T-helper 1 cell (primary cell): ENCODE measurements at regions not wholly inside any gene's neighbourhood (a gene's known extent, or its start where the extent isn't known, plus 50 kb on each side); places are given as distances from the start of the nearest gene placed in this dataset.

Experiments
- DNase-seq, 5 donors: peaks; one replicate each; pipeline ENCODE4 v3.0.0-alpha.2; 2012 to 2020

DNA sequence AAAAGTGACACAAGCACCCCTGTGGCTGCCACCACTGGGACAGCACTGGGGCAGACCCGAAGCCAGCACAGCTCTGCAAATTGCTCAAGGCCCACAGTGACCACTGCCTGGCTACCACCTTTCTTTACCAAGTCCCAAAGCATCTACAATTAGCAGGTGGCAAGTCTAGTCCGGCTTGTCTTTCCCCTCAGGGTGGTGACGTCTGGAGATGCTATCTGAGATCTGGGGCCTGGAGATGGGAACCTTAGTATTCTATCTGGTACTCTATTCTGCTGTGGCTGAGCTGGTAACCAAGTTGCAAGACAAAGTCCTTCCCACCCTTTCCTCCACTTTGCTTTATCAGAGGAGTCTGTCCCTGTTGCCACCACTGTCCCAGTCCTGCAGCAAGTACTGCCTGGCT is 1010.1 kb upstream of the FLRT2 start:
- no peak for DNase-seq

DNA sequence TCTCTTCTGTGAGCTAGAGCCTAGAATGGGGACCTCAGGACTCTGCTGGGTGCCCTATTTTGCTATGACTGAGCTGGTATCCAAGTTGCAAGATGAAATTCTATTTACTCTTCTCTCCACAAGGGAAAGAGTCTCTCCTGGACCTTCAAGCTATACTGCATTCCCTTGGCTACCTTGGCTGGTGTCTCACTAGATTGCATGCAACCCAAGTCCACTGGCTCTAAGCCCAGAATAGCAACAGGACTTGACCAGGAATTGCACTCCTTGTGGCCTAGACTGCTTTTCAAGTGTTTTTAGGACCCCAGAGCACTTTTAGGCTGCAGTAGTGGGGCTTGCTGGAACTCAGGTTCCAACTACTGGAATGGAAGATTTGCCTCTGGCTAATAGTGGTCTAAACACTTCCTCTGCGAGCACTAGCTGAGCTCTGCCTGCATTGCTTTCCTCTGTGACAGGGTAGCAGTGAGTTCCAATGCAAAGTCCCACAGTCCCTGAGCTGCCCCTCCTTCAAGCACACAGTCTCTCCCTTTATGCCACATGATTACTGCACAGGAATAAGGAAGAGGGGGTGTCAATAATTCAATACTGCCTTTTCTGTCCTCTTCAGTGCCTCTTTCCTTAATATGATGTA is 1009.1 kb upstream of the FLRT2 start:
- no peak for DNase-seq

DNA sequence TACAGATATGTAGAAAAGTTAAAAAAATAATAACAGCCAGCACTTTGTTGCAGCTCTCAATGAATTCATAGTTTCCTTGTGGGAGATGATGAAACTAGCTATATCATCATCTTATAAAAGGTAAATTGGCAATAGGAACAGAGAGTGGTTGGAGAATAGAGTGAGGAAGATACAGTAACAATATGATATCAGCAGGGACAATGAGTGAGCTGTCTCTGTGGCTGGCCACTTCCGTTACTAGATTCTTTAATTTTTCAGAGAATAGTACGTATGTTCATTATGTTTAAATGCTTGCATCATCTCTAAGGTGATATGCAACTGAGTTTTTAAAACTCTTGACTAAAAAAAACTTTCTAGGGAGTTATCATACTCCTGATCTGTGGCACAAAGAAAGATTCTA is 1006.2 kb upstream of the FLRT2 start:
- DNase-seq: no peak

DNA sequence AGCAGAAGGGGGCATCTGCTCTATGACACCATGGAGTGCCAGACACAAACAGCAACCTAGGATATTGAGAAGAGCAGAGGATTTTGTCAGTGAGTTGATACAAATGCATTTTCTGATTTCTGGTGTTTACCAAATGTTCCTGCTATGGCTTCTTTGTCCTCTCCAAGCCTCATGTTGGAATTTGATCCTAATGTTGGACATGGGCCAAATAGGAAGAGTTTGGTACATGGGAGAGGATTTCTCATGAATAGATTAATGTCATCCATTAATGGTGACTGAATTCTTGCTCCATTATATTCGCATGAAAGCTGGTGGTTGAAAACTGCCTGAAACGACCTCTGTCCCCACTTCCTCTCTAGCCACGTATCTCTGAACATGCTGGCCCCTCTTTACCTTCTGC is 1002.2 kb upstream of the FLRT2 start:
- DNase-seq: no peak

DNA sequence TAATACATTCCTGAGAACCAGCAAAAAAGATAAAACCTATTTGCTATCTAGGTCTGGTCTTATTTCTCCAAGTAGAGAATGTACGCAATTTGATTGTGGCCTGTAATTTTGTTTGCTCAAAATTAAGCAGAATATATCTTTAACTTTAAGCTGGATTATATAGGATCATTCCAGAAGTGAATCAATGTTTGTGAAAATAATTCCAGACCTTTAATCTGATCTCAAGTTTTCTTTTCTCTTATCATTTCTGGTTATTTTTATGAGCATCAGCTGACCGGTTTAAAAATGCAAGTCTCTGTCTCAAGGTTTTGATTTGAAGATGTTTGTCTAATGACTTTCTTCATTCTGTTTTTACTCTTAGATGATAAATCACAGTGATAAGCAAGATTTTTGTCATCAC is 997.9 kb upstream of the FLRT2 start:
- DNase-seq: no peak

DNA sequence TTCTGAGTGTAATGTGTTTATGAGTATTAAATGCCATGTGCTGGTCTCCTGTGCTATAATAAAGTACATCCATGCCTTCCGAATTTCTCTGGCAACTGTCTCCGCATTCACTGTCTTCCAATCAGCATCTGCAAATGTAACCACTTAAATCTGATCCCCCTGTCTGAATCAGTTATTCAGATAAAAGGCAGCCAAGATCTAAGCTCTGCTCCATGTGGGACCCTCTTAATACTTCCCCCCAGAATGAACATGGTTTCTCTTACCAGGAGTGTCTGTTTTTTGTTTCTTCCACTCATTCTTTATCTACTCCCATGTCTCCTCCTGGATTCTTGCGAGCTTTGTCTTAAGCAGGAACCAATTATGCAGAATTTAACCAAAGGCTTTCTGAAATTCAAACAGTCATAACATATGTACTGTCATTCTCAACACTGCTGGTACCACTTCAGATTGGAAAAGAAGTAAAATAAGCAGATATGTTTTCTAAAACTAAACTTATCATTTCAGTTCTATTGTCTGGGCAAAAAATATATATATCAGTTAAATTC is 996.7 kb upstream of the FLRT2 start:
- no peak for DNase-seq

DNA sequence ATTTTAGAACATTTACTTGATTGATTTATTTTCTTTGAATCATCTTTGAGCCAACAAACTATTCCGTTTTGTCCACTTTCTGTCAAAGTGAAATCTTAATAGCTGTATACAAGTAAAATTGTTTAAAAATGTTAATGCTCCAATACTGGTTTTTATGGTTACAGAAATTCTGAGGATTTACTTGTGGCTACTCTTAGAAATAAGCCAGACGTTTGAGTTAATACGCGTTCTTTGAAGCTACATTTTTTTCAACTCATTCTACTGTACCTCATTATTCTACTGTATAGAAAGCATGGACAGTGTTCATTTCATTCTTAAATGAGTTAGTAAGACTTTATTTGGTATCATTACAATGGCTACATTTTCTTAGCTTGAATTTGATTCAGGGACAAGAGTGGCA is 996.2 kb upstream of the FLRT2 start:
- no peak for DNase-seq

DNA sequence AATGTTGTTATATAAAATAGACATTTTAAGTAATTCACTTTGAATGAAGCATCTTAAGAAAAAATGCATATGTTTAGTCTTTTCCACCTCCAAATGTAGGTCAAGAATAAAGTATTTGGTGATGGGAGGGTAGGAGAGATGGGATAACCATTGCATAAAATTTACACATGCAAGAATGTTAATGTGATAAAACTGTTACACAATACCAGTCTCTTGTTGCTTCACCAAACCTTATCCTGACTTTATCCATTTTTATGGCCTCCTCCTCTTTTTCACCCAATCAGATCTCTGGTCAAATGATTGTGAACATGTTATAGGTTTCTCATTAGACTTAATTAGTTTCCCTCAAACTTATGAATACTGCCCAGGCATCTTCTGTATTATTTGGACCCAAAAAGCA is 994.5 kb upstream of the FLRT2 start:
- DNase-seq: no peak

DNA sequence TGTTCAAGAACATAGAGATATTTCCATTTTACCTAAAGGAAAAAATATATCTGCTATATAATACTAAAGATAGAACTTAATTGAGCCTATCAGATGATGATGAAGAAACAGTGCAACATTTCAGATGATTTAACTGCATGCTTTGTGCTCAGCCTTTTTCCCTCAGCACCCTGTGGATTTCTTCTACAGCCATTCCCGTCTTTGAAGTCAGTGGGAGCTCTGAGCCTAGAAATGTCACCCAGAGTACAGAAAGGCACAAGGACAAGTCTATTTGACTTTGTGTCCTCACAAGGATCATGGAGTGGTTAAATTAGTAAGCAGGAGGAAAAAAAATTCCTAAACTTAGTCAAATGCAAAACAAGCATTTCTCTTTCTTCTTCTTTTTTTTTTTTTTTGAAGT is 994.0 kb upstream of the FLRT2 start:
- DNase-seq: no peak

DNA sequence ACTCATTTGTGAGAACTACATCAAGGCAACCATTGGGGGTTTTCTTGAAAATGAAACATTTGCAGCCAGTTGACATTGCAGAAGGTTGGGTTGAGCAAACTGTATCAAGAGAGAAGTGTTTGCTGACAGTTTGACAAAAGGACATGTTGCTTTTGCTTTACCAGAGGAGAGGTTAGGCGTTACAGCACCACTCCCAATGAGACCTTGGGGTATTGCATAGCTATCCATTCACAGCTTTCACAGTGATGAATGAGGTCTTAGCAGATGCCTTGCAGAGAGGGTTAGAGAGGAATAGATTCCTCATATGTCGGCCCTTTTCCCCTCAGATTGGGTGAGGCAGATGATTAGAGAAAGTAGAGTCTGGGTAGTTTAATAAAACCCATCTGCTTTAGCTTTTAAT is 988.9 kb upstream of the FLRT2 start:
- no peak for DNase-seq

DNA sequence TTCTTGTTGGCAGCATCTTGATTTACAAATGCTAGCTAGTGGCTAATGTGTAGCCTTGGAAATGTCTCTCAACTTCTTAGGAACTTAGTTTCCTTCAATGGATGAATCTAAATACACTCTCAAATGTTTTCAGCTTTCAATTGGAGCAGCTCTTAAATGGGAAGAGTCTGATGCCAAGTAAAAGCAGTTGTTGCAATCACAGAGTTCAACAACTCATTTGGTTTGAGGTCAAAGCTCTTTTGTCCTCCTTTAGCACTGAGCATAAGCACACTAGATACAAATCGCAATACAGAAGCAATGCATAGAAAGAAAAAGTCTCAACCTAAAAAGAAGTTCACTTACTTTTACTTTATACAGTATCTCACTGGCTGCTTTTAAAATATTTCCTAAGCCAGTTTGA is 986.1 kb upstream of the FLRT2 start:
- DNase-seq: no peak

DNA sequence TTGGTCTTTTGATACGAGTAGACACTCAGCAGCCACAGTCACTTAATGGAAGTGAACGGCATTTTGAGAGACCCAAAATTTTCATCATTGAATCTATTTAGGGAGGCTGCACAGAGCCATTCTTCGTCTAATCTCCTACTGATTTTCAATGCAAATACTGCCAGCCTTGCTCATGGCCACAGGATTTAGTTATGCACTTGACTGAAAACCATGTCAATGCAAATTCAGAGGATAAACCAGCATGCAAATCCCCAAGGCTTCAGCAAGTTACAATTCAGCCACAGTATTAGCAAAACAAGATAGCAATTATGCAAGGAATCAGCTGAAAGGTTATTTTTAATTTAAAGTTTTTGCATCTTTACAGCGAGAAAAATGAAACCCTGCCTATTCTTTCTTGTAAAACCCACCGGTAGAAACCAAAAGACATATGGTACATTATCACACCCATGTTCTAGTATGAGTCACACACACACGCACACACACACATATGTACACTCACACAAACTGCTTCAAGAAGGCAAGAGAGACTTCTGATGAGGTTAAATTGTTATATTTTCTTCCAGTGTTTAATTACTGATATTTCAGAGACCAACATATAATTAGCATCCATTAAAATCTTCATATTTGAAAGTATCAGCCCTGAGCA is 985.3 kb upstream of the FLRT2 start:
- no peak for DNase-seq

DNA sequence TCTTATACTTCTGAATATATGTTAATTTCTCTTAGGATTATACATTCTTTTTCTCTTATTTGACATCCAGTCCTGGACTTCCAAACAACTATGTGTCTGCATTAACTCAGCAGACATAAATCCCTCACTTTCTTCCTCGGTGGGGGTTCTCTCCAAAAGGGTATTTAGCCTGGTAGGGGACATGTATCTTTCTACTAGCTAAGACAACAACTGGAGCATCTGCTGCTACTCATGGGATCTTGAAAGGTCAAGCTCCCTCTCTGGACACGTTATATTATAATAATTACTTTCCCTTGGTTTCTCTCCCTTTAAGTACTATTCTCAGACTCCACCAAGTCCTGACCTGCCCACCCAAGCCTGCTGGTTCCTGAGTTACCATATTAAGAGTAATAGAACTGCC is 983.7 kb upstream of the FLRT2 start:
- no peak for DNase-seq

DNA sequence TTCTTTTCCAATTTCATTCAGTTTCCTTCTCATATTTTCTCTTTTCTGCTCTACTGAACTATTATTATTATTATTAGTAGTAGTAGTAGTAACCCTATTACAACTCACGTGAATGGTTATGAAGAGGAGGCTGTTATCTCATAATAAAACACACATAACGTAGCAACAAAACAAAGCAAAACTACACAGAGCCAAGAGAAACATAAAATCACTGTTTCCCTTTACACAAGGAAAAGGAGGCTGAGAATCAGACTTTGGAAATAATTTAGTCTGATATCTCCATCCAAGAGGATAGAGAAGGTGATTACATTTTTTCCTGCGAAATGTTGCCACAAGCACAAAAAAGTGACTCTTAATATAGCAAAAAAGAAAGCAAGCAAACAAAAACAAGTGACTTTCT is 975.8 kb upstream of the FLRT2 start:
- DNase-seq: no peak

DNA sequence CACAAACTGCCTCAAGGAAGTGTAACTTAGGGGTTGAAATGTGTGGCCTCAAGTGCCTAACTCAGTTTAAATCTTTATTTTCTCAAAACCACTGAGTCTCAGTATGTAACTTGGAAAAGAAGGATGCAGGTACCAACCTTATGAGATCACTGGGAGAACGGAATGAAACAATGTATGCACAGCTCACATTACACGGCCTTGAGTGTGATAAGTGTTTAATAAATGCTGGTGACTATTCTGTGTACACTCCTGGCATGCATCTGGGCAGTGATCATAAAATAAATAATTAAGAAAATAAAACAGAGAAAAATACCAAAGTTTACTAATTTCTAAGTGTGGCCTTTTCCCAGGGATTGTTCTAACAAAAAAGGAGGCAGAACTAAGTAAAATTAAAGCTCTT is 974.5 kb upstream of the FLRT2 start:
- no peak for DNase-seq

DNA sequence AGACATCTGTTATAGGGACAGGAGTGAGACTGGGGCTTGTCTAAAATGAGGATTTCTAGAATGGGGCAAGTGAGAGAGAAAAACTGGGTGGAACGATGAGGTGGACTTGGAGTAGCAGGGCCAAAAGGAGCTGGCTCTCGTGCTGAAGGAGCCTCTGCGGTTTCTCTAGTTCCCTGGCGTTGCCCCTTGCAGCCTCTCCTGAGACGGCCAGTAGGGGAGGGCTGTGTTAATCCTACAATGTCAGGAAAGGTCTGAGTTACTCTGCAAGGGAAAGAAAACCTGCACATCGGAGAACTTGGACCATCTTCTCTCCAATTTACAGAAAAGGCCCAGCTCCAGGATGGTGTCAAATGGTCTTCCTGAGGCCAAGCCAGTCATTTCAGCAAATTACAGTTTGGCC is 963.8 kb upstream of the FLRT2 start:
- no peak for DNase-seq

DNA sequence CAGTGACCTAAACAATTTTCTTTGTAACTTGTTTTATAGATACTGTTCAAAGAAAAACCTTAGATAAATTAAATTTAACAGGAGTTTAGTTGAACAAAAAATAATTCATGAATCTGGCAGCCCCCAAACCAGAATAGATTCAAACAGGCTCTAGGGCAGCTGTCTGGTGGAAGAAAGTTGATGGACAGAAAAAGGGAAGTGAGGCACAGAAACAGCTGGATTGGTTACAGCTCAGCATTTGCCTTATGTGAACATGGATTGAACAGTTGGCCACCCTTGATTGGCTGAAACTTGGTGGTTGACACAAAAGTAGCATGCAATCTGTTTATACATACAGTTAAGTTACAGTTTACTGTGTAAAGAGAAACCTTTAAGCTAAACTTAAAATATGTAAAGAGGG is 954.3 kb upstream of the FLRT2 start:
- no peak for DNase-seq

DNA sequence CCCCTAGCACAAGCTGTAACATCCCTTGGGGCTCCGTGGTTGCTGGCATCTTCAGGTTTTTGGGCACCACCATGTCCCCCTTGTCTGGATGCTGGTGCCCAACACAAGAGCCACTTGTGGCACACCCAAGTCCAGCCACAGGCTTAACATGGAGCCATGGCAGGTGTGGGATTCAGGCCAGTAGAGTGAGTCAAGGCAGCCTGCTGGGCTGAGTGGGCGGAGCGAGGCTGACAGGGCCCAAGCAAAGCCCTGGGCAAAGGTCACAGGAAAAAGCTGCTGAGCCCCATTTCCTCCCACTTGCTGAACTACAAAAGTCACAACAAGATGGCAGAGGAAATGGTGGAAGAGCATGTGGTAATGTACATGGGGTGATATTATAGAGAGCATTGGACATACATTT is 950.7 kb upstream of the FLRT2 start:
- no peak for DNase-seq

DNA sequence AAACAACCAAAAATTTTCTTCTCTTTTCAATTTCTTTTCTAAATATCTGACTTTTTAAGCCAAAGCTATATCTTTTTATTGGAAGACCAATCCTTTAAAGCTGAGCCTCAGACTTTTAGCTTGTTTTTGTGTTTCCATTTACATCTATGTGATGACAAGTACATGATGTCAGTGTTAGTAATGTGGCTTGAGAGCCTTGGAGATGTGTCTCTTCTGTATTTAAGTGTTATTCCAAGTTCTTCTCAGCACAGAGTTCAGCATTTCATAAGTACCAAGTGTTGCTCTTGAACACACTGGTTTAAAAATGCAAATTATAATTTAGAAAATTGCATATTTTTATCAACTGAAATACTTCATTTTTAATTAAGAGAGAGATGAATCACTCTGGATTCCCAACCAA is 948.9 kb upstream of the FLRT2 start:
- no peak for DNase-seq

DNA sequence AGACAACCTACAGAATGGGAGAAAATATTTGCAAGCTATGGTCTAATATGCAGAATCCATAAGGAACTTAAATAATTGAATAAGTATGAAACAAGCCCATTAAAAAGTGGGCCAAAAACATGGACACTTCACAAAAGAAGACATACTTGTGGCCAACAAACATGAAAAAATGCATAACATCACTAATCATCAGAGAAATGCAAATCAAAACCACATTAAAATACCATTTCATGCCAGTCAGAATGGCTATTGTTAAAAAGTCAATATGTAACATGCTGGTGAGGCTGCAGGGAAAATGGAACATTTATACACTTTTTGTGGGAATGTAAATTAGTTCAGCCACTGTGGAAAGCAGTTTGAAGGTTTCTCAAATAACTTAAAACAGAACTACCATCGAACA is 945.4 kb upstream of the FLRT2 start:
- no peak for DNase-seq

DNA sequence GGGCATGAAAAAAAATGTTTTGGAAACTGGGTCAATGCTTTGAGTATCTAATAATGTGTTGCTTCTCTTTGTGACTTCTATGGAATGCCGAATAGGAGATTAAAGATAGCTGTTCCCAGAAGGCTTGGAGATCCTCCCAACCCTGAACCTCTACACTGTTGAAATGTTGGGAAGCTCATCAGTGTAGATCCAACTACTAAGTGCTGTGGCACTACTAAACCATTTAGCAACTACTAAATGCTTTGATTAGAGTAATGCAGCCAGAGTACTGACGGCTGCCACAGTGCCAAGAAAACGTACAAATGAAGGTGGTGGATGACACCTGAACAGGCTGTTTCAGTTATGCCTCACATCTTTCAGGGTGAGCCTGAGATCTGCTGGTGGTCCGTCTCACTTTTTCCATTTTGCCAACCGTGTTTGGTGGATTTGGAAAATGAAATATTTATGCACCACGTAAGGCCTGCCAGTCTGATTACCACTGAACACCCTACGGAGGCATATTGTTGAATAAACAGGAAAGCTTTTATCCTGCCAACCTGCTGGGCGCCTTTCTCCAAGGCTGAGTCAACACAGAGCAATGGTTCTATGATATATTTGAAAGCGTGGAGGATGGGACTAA is 938.0 kb upstream of the FLRT2 start:
- DNase-seq: no peak

DNA sequence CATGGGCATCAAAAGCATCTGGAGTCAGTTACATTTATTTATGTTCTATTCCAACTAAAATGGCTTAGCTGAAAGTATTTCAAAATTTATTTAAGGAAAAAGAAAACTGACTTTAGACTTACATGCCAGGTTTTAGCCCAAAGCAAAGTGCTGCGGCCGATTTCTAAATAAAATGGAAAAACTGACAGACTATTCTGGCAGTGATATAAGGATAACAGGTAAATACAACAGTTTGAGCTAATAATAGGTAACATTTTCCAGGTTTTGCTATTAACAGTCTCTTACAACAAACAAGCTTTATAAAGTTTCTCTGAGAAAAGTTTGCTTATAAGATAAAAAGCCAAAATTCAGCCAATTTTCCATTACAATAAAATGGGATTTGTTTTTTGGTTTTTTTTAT is 937.2 kb upstream of the FLRT2 start:
- DNase-seq: no peak

DNA sequence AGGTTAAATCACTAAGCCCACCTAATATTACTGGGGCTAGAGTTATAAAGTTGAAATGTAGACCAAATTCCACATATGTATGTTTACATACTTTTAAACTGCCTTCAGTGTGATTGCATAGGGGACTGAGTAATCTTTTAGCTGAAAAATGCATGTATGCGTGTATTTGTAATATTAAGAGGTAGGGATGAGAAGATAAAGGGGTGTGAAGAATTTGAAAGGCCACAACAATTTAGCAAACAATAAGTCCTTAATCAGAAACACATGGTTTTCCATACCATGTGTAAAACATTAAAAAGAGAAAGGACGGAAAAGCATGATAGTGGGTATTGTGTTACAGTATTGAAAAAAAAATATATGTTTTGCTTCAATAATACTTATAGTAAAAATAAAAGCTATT is 919.9 kb upstream of the FLRT2 start:
- DNase-seq: no peak

DNA sequence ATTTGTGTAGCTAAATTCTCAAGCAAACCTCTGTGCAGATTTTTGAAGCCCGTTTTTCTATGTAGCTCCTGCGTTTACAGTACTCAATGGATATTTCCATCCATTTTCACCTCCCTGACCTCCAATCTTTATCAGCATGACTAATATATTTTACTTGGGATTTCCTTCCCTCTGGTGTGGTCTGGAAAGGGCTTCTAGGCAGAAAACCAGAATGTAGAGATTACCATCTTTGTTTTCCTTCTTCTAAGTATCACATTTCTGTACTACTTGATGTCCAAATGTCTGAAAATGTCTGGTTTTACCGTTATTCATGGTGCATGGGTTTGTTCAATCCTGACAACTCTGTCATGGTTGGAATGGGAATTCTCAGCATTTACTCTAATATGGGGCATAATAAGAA is 907.6 kb upstream of the FLRT2 start:
- DNase-seq: no peak

DNA sequence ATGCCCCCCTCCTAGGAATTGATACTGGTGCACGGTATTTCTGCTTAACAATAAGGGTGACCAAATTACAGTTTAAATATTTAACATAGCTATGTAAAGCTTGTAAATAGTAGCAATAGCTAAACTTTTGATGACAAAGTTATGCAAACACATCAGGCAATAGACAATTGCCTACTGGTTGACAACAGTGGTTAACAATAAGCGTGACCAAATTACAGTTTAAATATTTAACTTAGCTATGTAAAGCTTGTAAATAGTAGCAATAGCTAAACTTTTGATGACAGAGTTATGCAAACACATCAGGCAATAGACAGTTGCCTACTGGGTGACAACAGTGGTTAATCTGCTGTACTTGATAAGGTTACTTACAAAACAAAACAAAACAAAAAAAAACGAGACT is 886.5 kb upstream of the FLRT2 start:
- no peak for DNase-seq
